GM19467 (cell line): ENCODE measurements at regions not wholly inside any gene's neighbourhood (a gene's known extent, or its start where the extent isn't known, plus 50 kb on each side); places are given as distances from the start of the nearest gene placed in this dataset.
"Not testable (repeated sequence)": the region's sequence is repeated elsewhere in the genome, so short reads cannot be mapped to it uniquely, and the experiment has no call there.

Source experiments
- ATAC-seq: cut with Tn5 transposase; IDR thresholded peaks from one replicate; pipeline ENCODE4 v1.9.1; 2021; ENCODE audit warnings: mild to moderate bottlenecking, moderate library complexity; ENCODE audit not compliant: unreplicated experiment

DNA sequence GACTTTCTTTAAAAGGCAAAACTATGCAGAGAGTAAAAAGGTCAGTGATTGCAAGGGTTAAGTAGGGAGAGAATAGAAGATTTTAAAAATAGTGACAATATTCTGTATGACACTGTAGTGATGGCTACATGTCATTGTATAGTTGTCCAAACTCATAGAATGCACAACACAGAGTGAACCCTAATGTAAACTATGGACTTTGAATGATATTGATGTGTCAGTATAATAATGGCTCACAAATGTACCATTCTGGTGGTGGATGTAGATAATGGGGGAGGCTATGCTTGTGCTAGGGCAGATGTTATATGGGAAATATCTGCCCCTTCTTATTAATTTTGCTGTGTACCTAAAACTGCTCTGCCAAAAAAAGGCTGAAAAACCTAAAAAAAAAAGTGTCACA, 468.9 kb downstream of the KIF4B start:
- no peak for ATAC-seq

DNA sequence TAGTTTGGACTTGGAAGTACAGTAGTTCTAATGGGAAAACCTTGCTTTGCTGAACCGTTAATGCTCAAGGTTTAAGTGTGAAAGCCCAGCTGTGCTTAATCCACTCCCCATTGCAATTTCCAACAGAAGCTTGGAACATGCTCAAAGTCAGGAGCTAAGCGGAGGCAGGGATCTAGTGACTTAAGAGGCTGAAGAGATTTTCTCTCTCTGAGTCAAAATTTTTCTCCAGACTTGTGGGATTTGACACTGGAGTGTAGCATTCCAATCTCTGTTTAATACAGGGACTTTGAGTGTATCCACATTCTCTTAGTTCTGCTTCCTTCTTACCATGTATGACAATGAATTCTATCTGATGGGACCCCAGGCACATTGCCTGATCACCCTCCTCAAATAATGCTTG, 471.8 kb downstream of the KIF4B start:
- ATAC-seq, result no peak

DNA sequence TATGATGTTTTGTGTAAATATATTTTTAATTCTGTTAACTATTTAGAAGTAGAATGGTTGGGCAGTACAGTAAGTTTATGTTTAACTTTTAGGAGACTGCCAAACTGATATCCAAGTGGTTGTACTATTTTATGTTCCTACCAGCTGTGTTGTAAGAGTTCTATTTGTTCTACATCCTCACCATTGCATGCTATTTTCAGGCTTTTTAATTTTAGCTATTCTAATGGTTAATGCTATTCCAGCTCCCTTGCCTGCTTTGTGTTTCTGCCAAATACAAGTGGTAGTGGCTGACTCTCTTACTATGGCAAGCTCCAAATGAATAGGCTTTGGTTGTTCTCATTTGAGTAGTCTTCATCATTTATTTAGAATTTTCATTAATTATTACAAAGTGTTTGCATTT, 476.4 kb downstream of the KIF4B start:
- ATAC-seq, result no peak

DNA sequence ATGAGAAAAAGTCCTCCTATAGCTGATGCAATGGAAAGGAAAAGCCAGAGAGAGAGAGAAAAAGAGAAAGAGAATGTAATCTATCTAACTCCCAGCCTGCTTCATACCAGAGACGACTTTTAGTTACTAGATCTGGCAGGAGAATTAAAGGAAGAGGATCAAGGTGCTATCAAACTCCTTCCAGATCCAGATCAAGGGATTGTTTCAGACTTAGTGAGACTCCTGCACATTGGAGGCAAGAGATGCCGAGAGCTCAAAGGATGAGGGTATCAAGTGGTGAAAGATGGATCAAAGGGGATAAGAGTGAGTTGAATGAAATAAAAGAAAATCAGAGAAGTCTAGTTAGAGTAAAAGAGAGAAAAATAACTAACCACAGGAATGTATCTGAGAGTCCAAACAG, 478.6 kb downstream of the KIF4B start:
- ATAC-seq, result no peak

DNA sequence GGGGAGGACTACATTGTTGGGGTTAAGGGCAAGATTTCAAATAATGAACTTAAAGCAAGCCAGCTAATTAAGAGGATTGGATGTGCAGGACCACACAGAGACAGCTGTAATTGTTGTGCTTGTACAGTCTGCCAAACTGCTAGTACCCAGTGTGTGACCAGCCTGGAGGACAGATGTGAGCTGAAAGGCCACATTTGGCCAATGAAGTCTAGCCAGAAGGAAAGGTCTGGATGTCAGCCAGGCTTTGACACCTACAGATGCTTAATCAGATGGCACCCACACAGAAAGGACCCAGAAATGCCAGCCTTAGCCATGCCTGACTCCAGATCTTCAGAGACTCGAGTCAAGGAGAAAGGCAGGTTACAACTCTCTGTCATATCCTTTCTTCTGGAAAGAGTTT, 491.1 kb downstream of the KIF4B start:
- ATAC-seq, result no peak

DNA sequence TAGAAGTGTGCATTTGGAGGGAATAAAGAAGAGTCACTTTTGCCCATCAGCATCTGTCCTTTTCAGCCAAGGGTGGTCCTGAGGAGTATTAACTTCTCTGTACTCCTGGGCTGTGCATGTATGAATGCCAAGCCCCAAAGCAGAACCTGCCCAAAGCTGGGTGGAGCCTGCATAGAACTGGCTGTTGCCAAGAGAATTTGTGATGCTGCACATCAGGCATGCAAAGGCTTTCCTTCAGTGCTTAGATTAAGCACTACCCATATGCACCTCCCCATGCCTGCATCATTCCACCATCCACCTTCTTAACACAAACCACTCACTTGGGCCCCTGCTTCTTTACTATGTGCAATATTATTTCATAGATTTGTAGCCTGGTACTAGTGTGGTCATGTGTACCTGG, 493.8 kb downstream of the KIF4B start:
- ATAC-seq, result no peak

DNA sequence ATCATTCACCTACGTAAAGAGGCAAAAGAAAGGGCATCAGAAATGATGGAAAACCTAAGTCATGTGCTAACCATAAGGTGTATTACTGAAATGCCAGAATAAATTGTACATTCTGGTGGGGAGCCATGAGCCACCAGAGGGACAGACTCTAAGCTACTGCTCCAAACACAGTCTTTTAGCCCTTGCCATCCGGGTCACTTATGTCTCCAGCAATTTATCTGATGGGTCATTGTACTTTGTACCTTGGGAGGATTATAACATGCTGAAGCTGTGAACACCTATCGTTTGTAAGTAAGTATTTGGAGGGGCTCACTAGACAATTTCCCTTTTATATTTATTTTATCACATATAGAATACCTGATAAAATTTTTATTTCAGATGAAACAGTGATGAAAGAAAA, 495.1 kb downstream of the KIF4B start:
- ATAC-seq, result no peak

DNA sequence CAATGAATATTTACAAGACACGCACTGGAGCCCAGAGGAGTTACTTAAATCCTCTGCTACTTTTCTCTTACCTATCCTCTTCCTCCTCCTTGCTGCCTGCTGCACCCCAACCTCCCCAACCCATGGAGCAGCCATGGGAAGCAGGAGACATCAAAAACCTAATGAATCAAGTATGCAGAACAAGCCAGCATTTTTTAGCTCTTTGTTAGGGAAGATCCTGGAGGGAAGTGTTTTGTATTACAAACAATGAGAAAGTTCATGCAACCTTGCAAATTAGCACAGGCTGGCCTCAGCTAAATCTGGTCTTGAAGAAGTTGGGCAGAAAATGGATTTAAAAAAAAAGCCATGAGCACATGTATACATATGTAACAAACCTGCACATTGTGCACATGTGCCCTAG, 498.8 kb downstream of the KIF4B start:
- ATAC-seq, result no peak

DNA sequence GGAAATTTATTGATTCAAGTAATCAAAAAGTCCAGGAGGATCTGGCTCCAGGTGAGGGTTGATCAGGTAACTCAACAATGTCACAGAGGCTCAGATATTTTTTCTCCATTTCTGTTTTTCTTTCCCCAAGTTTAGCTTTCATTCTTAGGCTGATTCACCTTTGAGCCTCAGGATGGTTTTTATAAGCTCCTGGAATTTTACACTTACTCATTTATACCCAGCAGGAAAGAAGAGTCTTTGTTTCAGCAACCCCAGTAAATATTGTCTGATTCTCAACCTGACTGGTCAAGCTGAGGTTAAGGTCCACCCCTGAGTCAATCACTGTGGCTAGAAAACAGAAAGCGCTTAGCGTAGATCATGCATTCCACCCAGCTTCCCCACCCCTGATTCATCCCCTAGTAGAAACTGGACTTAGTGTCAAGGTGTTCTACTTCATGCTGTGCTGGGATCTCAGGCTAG, 500.6 kb downstream of the KIF4B start:
- no peak for ATAC-seq

DNA sequence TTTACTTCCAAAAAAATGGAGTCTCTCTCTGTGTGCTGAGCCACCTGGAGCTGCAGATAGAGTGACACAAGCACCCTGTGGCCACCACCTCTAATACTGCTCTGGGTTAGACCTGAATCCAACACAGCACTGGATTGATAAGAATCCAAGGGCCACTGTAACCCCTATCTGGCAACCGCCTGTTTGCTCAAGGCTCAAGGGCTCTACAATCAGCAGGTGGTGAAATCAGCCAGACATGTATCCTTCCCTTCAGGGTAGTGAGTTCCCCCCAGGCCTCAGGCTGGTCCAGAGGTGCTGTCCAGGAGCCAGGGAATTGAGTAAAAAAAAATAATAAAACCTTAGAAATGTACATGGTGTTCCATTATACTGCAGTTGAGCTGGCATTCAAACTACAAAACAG, 509.0 kb downstream of the KIF4B start:
- ATAC-seq, result no peak

DNA sequence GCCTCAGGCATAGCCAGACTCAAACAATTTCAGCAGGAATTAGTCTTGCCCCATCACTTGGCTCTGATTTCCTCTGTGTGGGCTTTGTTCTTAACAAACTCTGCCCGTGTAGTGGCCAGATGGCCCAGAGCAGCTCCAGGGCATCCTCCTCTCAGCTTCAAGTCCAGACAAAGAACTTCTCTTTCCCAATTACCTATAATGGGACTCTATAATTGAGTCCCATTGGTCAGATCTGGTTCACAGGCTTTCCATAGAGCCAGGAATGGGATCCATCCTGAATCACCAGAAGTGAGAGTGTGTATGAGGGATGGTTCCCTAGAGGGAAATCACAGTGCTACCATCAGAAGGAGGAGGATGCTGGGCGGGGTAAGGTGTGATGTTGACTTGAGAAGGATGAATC, 515.8 kb downstream of the KIF4B start:
- no peak for ATAC-seq

DNA sequence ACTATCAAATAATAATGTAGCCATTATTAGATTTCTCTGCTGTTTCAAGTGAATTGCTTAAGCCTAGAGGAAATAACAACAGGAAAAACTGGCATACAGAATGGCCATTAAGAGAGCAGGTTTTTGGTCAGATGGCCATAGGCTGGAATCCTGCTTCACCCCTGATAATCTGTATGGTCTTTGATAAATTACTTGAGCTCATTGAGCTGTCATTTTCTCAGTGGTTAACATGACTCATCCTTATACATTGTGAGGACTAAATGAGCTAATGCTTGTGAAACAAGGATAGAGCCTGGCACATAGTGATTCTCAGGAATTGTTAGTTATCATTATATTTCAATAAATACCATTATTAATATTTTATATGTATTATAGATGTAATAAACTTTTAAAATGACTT, 516.5 kb downstream of the KIF4B start:
- no peak for ATAC-seq

DNA sequence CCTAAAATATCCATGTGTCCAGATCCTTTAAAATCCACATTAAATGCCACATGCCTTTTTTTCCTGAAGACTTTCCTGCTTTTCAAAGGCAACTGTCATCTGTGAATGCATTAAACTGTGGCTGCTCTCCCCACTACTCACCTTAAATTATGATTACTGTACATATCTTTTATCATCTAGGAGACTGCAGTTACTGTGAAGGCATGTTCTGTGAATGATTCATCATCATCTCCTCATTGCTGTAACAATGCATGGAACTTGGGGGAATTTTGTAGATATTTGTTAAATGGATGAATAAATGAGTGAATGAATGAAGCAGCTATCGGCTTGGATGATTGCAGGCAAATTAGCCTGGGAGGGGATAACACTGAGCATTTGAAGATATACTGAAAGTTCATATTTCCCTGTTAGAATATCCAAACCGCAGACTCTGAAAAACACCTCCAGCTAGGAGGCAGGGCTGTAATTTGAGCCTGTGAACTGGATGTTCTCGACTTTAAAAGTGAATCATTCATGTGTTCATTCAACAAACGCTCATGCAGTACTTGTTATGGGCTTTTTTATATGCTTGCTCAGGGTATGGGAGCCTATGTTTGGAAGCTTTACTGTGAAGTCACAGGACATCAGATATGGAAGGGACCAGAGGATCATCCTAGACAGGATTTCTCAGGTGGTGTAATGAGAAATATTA, 519.2 kb downstream of the KIF4B start:
- no peak for ATAC-seq

DNA sequence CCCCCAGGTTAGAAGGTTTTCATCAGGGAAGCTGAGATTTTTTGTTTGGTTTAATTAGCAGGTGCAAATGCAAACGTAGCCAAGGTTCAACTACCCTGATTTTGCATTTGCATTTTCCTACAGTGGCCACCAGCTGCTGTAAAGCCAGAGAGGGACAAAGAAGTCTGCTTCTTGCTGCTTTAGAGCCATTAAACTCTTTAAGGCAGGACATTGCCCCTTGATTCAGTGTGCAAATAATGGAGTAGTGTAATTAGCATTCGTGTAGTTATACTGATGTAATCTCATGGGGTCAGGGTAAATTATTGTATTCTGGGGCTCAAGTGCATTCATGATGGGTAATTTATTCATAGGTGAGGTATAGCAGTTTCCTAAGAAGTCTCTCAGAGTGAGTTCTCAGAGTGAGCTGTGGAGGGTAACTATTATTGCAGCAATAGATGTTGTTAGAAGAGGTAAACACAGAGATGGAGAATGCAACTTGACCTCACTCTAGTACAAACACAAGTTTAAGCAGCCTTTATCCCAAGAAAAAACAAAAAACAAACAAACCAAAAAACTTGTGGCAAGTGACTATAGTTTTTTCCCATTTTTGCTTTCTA, 526.5 kb downstream of the KIF4B start:
- no peak for ATAC-seq

DNA sequence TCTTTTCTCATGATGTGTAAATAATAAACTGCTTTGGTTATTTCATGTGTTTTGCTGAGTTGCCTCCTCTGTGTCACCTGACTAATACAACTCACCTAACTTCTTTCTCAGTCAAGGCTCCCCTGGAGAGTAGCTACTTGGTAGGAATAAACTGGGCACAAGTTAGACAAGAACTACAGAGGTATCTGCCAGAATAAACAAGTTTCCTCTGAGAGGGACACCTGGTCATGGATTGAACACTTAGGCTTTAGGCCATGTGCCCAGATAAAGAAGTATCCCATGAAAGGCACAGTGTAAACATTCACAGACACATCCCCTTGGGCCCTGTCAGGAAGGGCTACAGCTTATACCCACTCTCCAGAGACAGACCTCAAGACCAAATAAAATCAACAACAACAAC, 532.5 kb downstream of the KIF4B start:
- no peak for ATAC-seq

DNA sequence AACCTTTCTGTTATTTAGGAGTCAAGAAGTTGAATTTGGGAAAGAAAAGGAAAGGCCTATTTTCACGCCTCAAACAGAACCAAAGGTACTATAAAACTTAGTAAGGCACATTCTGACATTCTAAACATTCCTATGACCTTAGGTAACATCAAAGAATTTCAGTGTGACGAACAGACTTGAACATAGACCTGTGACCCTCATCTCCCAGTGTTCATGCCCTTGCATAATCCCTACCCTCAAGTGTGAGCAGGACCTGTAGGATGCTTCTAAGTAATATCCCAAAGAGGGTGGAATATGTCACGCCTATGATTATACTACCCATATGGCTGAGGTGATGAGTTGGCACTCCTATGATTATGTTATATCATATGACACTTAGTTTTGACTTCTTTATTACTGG, 540.9 kb downstream of the KIF4B start:
- no peak for ATAC-seq

DNA sequence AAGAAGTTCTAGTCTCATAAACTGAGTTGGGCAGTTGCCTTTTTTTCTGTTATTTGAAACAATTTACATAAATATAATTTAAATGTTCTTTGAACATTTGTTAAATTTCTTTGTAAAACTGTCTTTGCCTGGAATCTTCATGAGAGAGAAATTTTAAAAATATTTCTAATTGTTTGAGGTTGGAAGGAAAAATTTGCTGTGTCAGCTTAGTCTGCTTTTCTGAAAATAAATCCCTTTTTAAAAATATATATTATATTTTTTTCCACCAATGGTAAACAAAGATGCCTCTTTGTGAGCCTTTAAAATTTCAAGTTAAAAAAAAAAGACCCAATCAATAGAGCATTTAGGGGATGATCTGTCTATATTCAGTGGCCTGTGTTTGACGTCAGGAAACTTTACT, 542.7 kb downstream of the KIF4B start:
- ATAC-seq, result no peak

DNA sequence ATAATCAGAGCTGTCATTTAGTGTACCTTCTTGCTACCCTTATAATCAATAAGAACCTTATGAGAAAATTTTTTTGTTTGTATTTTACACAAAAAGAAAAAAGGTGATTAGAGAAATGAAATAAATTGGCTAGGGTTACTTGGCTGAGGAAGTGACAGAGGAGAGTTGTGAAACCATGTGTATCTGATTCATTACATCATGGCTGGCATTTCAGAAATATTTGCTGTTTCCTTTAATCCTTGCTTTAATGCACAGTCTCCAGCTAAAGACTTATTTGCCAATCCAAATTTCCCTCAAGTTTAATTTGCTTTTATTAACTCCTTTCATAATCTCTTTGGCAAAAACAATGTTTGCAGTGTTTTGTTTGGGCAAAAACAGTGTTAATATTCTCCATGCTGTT, 543.1 kb downstream of the KIF4B start:
- ATAC-seq, result no peak

DNA sequence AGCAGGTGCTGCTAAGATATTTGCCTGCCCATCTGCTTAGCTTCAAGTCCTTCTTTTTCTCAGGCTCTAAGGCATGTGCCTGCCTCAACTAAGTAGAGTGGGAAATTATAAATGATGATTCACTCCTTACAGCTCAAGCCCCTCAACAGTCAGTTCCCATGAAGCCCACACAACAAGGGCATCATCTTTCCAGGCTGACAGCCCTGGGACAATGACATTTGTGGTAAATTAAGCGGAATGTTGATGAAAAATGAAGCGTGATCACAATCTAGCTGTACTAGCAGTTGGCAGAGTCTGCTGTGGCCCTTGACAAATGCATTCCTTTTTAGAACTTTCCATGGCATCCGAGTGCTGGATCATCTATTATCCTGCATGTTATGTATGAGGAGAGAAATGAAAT, 548.6 kb downstream of the KIF4B start:
- ATAC-seq, result no peak

DNA sequence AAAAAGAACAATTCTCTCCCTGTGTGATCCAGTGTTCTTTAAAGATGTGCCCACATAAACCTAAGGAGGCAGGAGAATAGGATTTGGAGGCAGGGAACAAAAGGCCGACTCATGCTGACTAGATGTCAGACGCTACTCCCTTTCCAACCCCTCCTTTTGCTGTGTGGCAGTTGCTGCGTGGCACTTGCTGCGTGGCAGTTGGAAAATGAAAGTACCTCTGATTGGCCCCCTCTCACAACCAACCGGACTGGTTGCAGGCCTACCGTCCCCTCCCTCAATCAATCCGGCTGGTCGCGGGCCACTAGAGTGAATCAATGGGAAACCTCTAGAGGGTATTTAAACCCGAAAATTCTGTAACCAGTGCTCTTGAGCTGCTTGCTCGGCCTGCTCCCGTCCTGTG, 551.0 kb downstream of the KIF4B start:
- no peak for ATAC-seq

DNA sequence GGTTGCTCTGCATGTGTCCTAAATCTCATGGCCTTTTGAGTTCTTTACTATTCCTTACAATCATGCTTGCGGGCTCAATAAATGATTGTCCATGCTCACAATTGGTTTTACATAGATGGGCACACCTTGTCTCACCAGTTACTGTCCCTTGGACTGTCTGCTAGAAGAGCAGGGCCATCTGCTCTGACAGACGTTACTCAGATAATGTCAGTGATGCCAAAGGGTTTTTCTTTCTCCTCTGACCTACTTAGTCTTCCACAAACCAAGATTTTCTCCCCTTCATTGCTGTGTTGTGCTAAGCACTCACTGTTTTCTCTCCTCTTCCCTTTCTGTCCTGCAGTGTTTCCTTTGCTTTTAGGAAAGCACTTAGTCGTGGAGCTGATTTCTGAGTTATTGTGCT, 562.3 kb downstream of the KIF4B start:
- ATAC-seq, result no peak

DNA sequence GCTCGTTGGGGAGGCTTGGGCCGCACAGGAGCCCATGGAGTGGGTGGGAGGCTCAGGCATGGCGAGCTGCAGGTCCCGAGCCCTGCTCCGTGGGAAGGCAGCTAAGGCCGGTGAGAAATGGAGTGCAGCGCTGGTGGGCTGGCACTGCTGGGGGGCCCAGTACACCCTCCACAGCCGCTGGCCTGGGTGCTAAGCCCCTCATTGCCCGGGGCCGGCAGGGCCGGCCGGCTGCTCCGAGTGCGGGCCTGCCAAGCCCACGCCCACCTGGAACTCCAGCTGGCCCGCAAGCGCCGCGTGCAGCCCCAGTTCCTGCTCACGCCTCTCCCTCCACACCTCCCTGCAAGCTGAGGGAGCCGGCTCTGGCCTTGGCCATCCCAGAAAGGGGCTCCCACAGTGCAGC, 573.3 kb downstream of the KIF4B start:
- not testable (repeated sequence) for ATAC-seq

DNA sequence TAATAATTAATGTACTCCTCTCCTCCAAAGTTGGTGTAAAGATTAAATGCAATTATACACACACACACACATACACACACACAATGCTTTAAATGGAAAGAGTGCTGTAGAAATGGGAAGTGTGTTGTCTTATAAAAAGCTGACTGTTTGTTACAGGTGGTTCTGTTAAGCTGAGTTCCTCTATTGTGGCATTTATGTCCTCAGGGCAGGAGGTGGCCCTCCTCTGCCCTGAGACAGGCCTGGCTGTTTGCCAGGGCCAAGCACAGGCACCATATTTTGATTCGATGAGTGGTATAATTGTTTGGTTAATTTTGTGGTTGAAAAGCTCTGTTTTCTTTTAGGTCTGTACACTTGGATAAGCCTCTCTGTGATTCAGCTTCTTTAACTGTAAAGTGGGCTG, 573.9 kb downstream of the KIF4B start:
- ATAC-seq, result no peak
